GM19438 (cell line): ENCODE measurements at regions not wholly inside any gene's neighbourhood (a gene's known extent, or its start where the extent isn't known, plus 50 kb on each side); places are given as distances from the start of the nearest gene placed in this dataset.

Experiments used
- ATAC-seq: cut with Tn5 transposase; IDR thresholded peaks from one replicate; pipeline ENCODE4 v1.9.1; 2021; ENCODE audit warnings: low read depth; ENCODE audit not compliant: unreplicated experiment

- ATAC-seq, result no peak
Measured at GRCh38 chr12:29073631-29074239, 75.3 kb upstream of the FAR2 start.

GRCh38 chr12:29081101-29081500, 68.0 kb upstream of the FAR2 start:
- no peak for ATAC-seq

DNA sequence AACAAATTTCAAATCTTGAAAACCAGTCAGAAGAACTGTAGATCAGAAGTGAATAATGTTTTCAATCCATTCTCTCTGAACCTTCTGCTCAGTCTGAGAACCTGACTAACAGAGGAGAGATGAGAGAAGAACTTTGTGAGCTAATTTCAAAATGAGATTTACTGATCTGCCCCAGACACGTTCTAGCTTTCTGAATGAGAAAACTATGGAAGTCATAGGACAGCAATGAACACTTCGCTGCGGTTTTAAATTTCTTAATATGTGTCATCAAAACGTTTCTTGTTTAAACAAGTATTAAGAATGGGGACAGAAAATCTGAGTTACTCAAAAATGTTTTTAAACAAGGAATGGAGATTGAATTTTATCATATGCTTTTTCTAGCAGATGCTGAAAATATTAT, 66.6 kb upstream of the FAR2 start:
- ATAC-seq, result no peak

- no peak for ATAC-seq
Measured at GRCh38 chr12:29086325-29087271, 62.5 kb upstream of the FAR2 start.

- no peak for ATAC-seq
Measured at GRCh38 chr12:29088611-29089219, 60.4 kb upstream of the FAR2 start.
